ENCODE measurements at regions not wholly inside any gene's neighbourhood (a gene's known extent, or its start where the extent isn't known, plus 50 kb on each side); places are given as distances from the start of the nearest gene placed in this dataset.

DNA sequence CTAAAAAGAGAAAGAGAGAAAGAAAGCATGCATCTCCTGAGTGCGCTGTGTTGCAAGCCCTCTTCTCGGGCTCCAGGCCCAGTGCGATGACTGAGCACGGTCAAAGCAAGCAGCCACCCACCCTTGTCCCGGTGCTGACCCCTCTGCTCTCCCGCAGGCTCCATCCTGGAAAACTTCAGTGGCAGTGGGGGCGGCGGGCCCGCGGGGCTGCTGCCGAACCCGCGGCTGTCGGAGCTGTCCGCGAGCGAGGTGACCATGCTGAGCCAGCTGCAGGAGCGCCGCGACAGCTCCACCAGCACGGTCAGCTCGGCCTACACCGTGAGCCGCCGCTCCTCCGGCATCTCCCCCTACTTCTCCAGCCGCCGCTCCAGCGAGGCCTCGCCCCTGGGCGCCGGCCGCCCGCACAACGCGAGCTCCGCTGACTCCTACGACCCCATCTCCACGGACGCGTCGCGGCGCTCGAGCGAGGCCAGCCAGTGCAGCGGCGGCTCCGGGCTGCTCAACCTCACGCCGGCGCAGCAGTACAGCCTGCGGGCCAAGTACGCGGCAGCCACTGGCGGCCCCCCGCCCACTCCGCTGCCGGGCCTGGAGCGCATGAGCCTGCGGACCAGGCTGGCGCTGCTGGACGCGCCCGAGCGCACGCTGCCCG is 252.5 kb downstream of the GLI2 start:
- H3K4me3 ChIP-seq (ENCODE audit: low read length), result no peak overlapping the region
- no peak overlapping the region for H3K27ac ChIP-seq (ENCODE audit: low read length)
- no peak overlapping the region for H3K9ac ChIP-seq (ENCODE audit: low read length)
- no peak overlapping the region for H2AFZ ChIP-seq (ENCODE audit: low read depth, low read length)
- H4K20me1 ChIP-seq (ENCODE audit: insufficient read depth), result no peaks in the 10 kb centered on the region
- no peaks in the 10 kb centered on the region for H3K79me2 ChIP-seq (replicated peaks; ENCODE audit: insufficient read depth, low read length)
- no peaks in the 10 kb centered on the region for H3F3A ChIP-seq (ENCODE audit: insufficient read depth, low read length, poor library complexity, severe bottlenecking)
- no peaks in the 10 kb centered on the region for H3K9me3 ChIP-seq (ENCODE audit: low read length)
- H3K9me2 ChIP-seq (ENCODE audit: insufficient read depth, low read length), result no peaks in the 10 kb centered on the region
- H3K27me3 ChIP-seq (ENCODE audit: insufficient read depth, low read depth, low read length), result no peaks in the 10 kb centered on the region
- no peaks in the 10 kb centered on the region for H3K36me3 ChIP-seq (ENCODE audit: insufficient read depth, low read length)
- H3K4me2 ChIP-seq (ENCODE audit: low read length), result no peak overlapping the region
- no peak for TF ChIP-seq RAD21 (conservative IDR thresholded peaks at IDR 0.05)
- no peak for TF ChIP-seq EZH2 (IDR thresholded peaks at IDR 0.05; ENCODE audit: borderline replicate concordance, insufficient read depth, low read length, poor library complexity, severe bottlenecking)
- TF ChIP-seq, protein P1, sequence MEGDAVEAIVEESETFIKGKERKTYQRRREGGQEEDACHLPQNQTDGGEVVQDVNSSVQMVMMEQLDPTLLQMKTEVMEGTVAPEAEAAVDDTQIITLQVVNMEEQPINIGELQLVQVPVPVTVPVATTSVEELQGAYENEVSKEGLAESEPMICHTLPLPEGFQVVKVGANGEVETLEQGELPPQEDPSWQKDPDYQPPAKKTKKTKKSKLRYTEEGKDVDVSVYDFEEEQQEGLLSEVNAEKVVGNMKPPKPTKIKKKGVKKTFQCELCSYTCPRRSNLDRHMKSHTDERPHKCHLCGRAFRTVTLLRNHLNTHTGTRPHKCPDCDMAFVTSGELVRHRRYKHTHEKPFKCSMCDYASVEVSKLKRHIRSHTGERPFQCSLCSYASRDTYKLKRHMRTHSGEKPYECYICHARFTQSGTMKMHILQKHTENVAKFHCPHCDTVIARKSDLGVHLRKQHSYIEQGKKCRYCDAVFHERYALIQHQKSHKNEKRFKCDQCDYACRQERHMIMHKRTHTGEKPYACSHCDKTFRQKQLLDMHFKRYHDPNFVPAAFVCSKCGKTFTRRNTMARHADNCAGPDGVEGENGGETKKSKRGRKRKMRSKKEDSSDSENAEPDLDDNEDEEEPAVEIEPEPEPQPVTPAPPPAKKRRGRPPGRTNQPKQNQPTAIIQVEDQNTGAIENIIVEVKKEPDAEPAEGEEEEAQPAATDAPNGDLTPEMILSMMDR (IDR thresholded peaks at IDR 0.05; ENCODE audit: poor library complexity, severe bottlenecking), result no peak
- no peak for TF ChIP-seq TAF1 (IDR thresholded peaks at IDR 0.05; ENCODE audit: low read depth)
- TF ChIP-seq EP300 (conservative IDR thresholded peaks at IDR 0.05; ENCODE audit: poor library complexity, severe bottlenecking), result no peak
- TF ChIP-seq POLR2AphosphoS5 (IDR thresholded peaks at IDR 0.05), result no peak

DNA sequence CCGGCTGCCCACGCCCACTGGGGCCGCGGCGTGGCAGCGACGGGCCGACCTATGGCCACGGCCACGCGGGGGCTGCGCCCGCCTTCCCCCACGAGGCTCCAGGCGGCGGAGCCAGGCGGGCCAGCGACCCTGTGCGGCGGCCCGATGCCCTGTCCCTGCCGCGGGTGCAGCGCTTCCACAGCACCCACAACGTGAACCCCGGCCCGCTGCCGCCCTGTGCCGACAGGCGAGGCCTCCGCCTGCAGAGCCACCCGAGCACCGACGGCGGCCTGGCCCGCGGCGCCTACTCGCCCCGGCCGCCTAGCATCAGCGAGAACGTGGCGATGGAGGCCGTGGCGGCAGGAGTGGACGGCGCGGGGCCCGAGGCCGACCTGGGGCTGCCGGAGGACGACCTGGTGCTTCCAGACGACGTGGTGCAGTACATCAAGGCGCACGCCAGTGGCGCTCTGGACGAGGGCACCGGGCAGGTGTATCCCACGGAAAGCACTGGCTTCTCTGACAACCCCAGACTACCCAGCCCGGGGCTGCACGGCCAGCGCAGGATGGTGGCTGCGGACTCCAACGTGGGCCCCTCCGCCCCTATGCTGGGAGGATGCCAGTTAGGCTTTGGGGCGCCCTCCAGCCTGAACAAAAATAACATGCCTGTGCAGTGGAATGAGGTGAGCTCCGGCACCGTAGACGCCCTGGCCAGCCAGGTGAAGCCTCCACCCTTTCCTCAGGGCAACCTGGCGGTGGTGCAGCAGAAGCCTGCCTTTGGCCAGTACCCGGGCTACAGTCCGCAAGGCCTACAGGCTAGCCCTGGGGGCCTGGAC is 253.2 kb downstream of the GLI2 start:
- H2AFZ ChIP-seq (ENCODE audit: low read depth, low read length), result no peak overlapping the region
- no peak overlapping the region for H3K27ac ChIP-seq (ENCODE audit: low read length)
- H3K36me3 ChIP-seq (ENCODE audit: insufficient read depth, low read length), result no peaks in the 10 kb centered on the region

More for the DNA sequence above, 253.2 kb downstream of the GLI2 start:
- Histone ChIP-seq H3K27me3 (ENCODE audit: insufficient read depth, low read depth, low read length) (no peaks in the 10 kb centered on the region), H3K79me2 (replicated peaks; ENCODE audit: insufficient read depth, low read length) (no peaks in the 10 kb centered on the region), H3K4me3 (ENCODE audit: low read length) (no peak overlapping the region), H3K9ac (ENCODE audit: low read length) (no peak overlapping the region), H3K9me2 (ENCODE audit: insufficient read depth, low read length) (no peaks in the 10 kb centered on the region), H3K4me2 (ENCODE audit: low read length) (no peak overlapping the region), H3F3A (ENCODE audit: insufficient read depth, low read length, poor library complexity, severe bottlenecking) (no peaks in the 10 kb centered on the region), H4K20me1 (ENCODE audit: insufficient read depth) (no peaks in the 10 kb centered on the region), H3K9me3 (ENCODE audit: low read length) (no peaks in the 10 kb centered on the region)
- TF ChIP-seq TAF1 (IDR thresholded peaks at IDR 0.05; ENCODE audit: low read depth) (no peak), EZH2 (IDR thresholded peaks at IDR 0.05; ENCODE audit: borderline replicate concordance, insufficient read depth, low read length, poor library complexity, severe bottlenecking) (no peak)
- TF ChIP-seq, protein P2, sequence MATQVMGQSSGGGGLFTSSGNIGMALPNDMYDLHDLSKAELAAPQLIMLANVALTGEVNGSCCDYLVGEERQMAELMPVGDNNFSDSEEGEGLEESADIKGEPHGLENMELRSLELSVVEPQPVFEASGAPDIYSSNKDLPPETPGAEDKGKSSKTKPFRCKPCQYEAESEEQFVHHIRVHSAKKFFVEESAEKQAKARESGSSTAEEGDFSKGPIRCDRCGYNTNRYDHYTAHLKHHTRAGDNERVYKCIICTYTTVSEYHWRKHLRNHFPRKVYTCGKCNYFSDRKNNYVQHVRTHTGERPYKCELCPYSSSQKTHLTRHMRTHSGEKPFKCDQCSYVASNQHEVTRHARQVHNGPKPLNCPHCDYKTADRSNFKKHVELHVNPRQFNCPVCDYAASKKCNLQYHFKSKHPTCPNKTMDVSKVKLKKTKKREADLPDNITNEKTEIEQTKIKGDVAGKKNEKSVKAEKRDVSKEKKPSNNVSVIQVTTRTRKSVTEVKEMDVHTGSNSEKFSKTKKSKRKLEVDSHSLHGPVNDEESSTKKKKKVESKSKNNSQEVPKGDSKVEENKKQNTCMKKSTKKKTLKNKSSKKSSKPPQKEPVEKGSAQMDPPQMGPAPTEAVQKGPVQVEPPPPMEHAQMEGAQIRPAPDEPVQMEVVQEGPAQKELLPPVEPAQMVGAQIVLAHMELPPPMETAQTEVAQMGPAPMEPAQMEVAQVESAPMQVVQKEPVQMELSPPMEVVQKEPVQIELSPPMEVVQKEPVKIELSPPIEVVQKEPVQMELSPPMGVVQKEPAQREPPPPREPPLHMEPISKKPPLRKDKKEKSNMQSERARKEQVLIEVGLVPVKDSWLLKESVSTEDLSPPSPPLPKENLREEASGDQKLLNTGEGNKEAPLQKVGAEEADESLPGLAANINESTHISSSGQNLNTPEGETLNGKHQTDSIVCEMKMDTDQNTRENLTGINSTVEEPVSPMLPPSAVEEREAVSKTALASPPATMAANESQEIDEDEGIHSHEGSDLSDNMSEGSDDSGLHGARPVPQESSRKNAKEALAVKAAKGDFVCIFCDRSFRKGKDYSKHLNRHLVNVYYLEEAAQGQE (IDR thresholded peaks at IDR 0.05; ENCODE audit: borderline replicate concordance), result no peak

Measured in neural cell (in vitro differentiated cells).